C4-2B (cell line): ENCODE measurements at regions not wholly inside any gene's neighbourhood (a gene's known extent, or its start where the extent isn't known, plus 50 kb on each side); places are given as distances from the start of the nearest gene placed in this dataset.

Source experiments
- CTCF ChIP-seq: fragments of 450-650 bp; conservative IDR thresholded peaks from 2 replicates; pipeline ENCODE4 v1.5.1; 2017; ENCODE audit warnings: mild to moderate bottlenecking
- ZFX ChIP-seq: fragments of 450-650 bp; IDR thresholded peaks from 2 replicates; pipeline ENCODE4 v1.6.1; 2017

- TF ChIP-seq CTCF (no peak), ZFX (no peak)
Measured at GRCh38 chr18:39340418-39340817, 1774.8 kb upstream of the CELF4 start.
